Thymus (tissue), 11 donors: ENCODE measurements at regions not wholly inside any gene's neighbourhood (a gene's known extent, or its start where the extent isn't known, plus 50 kb on each side); places are given as distances from the start of the nearest gene placed in this dataset.
A peak's percentile ranks its signal among the peaks of the same experiment; 100 is the strongest.

Source experiments
- DNase-seq, 9 donors: peaks; one replicate each; pipeline ENCODE4 v3.0.0-alpha.2; 2013; ENCODE audit warnings: low spot score in 9 of 9, low read depth in 6 of 9, missing footprints in 1 of 9
- H3K27ac ChIP-seq, 2 donors: one replicate each; pipeline ENCODE4 v1.5.1; 2013; ENCODE audit warnings: control low read depth in 1 of 2, low read depth in 1 of 2, low read length in 1 of 2, mild to moderate bottlenecking in 1 of 2, moderate library complexity in 1 of 2
- H3K27me3 ChIP-seq, 2 donors: one replicate each; pipeline ENCODE4 v1.5.1; 2013; ENCODE audit warnings: low read length in 1 of 2; ENCODE audit not compliant: control insufficient read depth in 2 of 2, insufficient read depth in 1 of 2
- H3K36me3 ChIP-seq, 2 donors: one replicate each; pipeline ENCODE4 v1.5.1; 2013; ENCODE audit warnings: low read length in 1 of 2, mild to moderate bottlenecking in 1 of 2, moderate library complexity in 1 of 2; ENCODE audit not compliant: control insufficient read depth in 2 of 2, insufficient read depth in 2 of 2
- H3K4me1 ChIP-seq, 2 donors: one replicate each; pipeline ENCODE4 v1.5.1; 2013; ENCODE audit warnings: low read length in 2 of 2; ENCODE audit not compliant: control insufficient read depth in 2 of 2, insufficient read depth in 2 of 2
- H3K4me3 ChIP-seq, 2 donors: one replicate each; pipeline ENCODE4 v1.5.1; 2013; ENCODE audit warnings: low read length in 2 of 2, control low read depth in 1 of 2, mild to moderate bottlenecking in 1 of 2
- H3K9me3 ChIP-seq, 2 donors: one replicate each; pipeline ENCODE4 v1.5.1; 2013; ENCODE audit warnings: low read length in 1 of 2, mild to moderate bottlenecking in 1 of 2; ENCODE audit not compliant: control insufficient read depth in 2 of 2, insufficient read depth in 1 of 2
- WGBS: extraction: QIAGEN DNeasy Blood & Tissue Kit; methylation state at CpG from one replicate; pipeline ENCODE4 v1.1.7; 2013; 5-methylcytosine and 5-hydroxymethylcytosine counted together
- donor health status: healthy.

DNA sequence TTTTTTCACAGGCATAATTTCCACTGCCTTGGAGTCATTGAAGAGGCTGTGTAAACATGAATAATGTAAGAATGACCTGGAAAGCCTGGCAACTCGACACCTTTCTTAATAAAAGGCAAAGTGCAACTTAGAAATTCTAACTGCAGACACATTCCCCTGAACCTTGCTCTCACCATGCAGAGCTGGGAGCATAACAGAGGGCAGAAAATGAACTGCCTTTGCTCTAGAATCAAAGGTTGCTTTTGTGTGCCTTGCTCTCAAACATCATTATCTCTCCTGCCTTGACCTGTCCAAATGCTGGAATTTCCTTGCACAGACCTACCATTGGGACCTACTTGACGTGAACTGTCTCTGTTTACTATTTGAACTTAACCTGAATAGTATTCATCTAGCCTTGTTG lies 462.0 kb upstream of the ZNF462 start:
- Histone ChIP-seq H3K36me3 (no peaks in the 10 kb centered on the region), H3K4me3 (no peak overlapping the region), H3K27ac (no peak overlapping the region), H3K9me3 (no peaks in the 10 kb centered on the region), H3K27me3 (no peaks in the 10 kb centered on the region), H3K4me1 (no peaks in the 10 kb centered on the region)
- DNase-seq: no peak
- 87% methylated on average over 2 of the region's 2 CpGs for WGBS

DNA sequence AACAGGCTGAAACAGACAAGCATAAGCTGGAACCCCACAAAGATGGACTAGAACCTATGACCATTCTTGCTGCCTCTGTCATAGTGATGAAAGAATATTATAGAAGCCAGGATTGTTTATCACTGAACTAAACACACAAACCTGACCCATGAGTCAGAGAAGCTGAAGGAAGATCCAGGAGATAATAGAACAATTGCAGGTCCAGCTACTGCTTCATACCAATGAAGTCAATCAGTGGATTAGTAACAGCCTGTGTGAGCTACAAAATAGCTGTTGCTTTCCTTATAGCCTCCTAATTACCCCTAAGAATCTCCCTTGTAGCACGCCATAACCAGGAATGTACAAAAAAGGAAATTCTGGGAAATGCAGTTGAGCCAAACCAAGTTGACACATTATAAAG lies 459.9 kb upstream of the ZNF462 start:
- H3K4me1 ChIP-seq: no peaks in the 10 kb centered on the region
- H3K27me3 ChIP-seq: no peaks in the 10 kb centered on the region
- no peak for DNase-seq
- H3K9me3 ChIP-seq: no peaks in the 10 kb centered on the region
- 97% methylated on average over 1 of the region's 1 CpG for WGBS
- H3K36me3 ChIP-seq: no peaks in the 10 kb centered on the region
- H3K27ac ChIP-seq: no peak overlapping the region
- H3K4me3 ChIP-seq: no peak overlapping the region

DNA sequence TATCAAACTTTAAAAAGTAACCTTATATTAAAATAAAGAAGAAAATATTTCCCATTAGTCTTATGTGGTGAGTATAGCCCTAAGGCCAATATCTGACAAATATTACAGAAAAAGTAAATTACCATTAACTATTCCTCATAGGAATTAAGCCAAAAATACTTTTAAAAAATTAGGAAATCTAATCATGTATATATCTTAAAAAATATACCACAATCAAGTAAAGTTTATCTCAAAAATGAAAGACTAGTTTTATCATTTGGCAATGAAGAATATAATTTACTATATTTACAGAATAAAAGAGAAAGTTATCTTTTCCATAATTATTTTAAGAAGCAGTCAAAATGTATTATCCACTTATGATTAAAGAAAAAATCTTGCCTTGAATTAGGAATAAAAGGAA lies 458.8 kb upstream of the ZNF462 start:
- Histone ChIP-seq H3K9me3 (no peaks in the 10 kb centered on the region), H3K27me3 (no peaks in the 10 kb centered on the region), H3K4me3 (no peak overlapping the region), H3K36me3 (no peaks in the 10 kb centered on the region), H3K27ac (no peak overlapping the region), H3K4me1 (no peaks in the 10 kb centered on the region)
- DNase-seq: no peak

DNA sequence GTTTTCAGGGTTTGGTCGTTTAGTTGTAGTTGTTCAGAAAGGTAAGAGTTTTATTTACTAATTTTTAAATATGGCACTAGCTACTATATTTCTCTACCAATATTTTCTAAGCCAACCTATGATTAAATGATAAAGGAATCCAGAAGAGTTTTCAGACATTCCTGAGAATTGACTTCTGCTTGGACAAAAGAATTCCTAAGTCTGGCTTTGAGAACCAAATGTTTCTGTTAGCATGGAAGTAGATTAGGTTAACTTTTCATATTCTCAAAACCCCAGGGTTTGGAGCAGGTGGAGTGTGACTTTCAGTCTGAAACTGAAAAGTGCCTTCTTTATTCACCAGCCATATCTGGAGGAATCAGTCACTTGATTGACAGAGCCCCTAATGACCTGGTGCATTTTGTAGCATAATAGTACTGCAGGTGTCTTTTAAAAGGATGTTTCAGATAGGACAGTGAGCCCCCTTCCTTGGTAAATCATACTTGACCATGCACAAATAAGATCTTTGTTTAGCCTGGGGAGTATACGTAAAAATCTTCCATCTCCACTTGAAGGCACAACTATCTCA lies 457.0 kb upstream of the ZNF462 start:
- no peak overlapping the region for H3K27ac ChIP-seq
- no peaks in the 10 kb centered on the region for H3K27me3 ChIP-seq
- WGBS: 92% methylated on average over 2 of the region's 2 CpGs
- no peak overlapping the region for H3K4me3 ChIP-seq
- no peak for DNase-seq
- no peaks in the 10 kb centered on the region for H3K36me3 ChIP-seq
- no peaks in the 10 kb centered on the region for H3K9me3 ChIP-seq
- H3K4me1 ChIP-seq: no peaks in the 10 kb centered on the region

DNA sequence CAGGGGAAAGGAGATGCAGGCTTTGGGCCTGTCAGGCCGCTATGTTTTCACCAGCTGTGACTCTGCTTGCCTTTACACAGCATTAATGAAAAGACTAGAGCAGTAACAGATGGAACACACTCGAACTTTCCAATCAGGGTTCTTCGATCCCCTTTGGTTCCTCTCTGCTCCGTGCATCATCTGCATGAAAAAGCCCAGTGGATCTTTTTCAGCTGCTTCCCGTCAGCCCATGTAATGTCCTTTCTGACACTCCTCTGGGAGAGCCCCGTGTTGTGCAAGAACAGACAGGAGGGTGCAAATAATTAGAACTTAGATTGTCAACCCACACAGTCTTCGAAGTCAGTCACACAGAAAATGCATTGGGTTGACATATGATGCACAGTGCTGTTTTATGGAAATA lies 448.9 kb upstream of the ZNF462 start:
- no peak for DNase-seq
- Histone ChIP-seq H3K4me3 (no peak overlapping the region), H3K27ac (no peak overlapping the region), H3K27me3 (no peaks in the 10 kb centered on the region), H3K9me3 (no peaks in the 10 kb centered on the region), H3K36me3 (no peaks in the 10 kb centered on the region), H3K4me1 (no peaks in the 10 kb centered on the region)
- 93% methylated on average over 7 of the region's 7 CpGs for WGBS

DNA sequence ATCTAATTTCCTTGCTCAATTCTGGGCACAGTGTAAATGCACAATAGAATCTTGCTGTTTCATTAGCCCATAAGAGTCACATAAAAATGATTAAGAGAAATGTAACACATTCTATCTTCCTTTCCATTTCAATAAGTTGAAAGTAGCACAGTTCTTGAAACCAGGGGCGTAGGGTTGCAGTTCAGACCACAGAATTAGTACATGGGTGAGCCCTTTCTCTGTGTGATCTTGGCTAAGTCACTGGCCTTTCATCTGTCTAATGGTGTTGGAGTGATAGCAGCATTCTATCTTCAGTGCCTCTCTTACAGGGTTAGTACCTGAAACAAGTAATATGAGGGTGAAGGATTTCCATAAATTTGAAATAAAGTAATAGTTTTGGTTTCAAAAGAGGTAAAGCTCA lies 445.3 kb upstream of the ZNF462 start:
- Histone ChIP-seq H3K9me3 (no peaks in the 10 kb centered on the region), H3K27me3 (no peaks in the 10 kb centered on the region), H3K4me3 (no peak overlapping the region), H3K27ac (no peak overlapping the region), H3K4me1 (peaks cover 0 to 3% of the 10 kb centered on the region in 2 donors), H3K36me3 (no peaks in the 10 kb centered on the region)
- WGBS: 95% methylated on average over 1 of the region's 1 CpG
- no peak for DNase-seq

DNA sequence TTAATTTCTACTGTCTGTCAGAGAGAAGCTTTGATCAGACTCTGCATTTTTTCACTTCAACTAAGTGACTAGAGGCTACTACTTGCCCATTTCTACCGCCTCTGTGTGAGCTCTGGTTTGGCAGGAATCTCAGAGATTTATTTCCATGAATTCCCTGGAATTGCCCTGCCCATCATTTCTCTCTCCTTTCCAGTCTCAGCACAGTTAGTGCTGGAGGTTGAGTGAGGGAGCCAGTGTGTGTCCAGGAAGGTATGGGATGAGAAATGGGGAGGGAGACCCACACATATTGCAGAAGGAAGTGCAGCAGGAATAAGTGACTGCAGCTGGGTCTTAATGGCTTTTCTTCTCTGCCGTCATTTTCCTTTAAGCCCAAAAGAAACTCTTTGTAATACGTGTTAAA lies 443.1 kb upstream of the ZNF462 start:
- H3K27ac ChIP-seq: no peak overlapping the region
- H3K4me3 ChIP-seq: no peak overlapping the region
- DNase-seq: no peak
- H3K27me3 ChIP-seq: no peaks in the 10 kb centered on the region
- no peaks in the 10 kb centered on the region for H3K9me3 ChIP-seq
- 44% methylated on average over 3 of the region's 3 CpGs for WGBS
- H3K4me1 ChIP-seq: peaks cover 0 to 3% of the 10 kb centered on the region in 2 donors
- H3K36me3 ChIP-seq: no peaks in the 10 kb centered on the region

DNA sequence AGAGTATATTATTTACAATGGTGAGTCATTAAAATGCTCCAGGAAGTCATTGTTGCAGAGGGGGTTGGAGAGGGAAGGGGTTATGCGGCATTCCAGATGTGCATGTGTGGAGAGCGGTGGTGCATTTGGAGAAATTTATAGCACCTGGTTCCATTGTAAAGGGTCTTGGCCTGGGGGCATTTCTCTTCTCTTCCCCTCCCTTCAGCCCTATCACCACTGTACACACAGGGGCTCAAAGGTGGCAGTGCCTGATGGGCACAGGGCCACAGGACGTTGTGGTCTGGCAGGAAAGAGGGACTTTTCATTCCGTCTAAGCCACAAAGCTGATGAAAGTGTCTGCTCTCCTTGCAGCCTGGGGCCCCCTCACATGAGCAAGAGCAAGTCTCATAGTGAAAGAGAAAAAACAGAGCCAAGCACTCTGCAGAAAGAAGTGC lies 442.4 kb upstream of the ZNF462 start:
- no peaks in the 10 kb centered on the region for H3K36me3 ChIP-seq
- no peak overlapping the region for H3K4me3 ChIP-seq
- 14% methylated on average over 4 of the region's 4 CpGs for WGBS
- H3K4me1 ChIP-seq: peaks cover 0 to 3% of the 10 kb centered on the region in 2 donors
- H3K9me3 ChIP-seq: no peaks in the 10 kb centered on the region
- H3K27ac ChIP-seq: no peak overlapping the region
- no peaks in the 10 kb centered on the region for H3K27me3 ChIP-seq
- DNase-seq: peak in 1 of 9 donors; percentile 17

DNA sequence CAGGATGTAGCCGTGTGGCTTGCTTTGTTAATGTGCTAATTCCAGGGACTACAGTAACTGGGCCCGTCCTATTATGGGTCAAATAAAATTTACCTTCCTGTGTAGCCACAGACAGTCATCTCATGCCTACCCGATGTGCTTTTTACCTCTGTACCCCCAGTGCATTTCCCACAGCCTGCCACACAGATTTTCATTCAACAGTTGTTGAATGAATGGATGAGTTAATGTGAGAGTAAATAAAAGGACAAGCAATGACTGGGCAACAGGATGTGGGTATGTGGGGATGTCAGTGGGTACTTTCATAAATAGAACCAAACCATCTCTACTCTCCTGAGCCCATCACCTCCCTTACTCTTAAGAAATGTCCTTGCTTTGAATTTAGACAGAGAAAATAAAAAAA lies 441.2 kb upstream of the ZNF462 start:
- H3K27me3 ChIP-seq: no peaks in the 10 kb centered on the region
- H3K4me3 ChIP-seq: no peak overlapping the region
- DNase-seq: no peak
- H3K27ac ChIP-seq: no peak overlapping the region
- H3K36me3 ChIP-seq: no peaks in the 10 kb centered on the region
- H3K9me3 ChIP-seq: no peaks in the 10 kb centered on the region
- H3K4me1 ChIP-seq: peaks cover 0 to 3% of the 10 kb centered on the region in 2 donors
- 65% methylated on average over 3 of the region's 3 CpGs for WGBS

DNA sequence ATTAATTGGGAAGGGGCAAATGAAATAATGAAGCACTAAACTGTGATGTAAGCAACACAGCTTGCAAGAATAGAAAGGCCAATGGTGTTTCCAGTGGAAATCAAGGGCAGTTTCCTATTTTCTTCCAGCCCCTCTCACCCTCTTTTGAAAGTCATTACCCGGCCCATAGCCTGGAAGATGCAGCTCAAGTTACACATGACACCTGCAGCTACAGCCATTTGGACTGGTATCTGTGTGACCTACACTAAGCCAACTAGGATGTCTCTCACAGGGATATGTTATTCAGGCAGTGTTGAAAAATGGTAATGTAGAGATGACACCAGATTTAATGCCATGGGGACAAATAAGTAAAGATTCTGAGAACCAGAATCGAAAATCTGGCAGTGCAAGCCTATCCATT lies 439.4 kb upstream of the ZNF462 start:
- 93% methylated on average over 2 of the region's 2 CpGs for WGBS

More for the DNA sequence above, 439.4 kb upstream of the ZNF462 start:
- Histone ChIP-seq H3K36me3 (no peaks in the 10 kb centered on the region), H3K4me1 (peaks cover 0 to 3% of the 10 kb centered on the region in 2 donors), H3K4me3 (no peak overlapping the region), H3K9me3 (no peaks in the 10 kb centered on the region), H3K27ac (no peak overlapping the region), H3K27me3 (no peaks in the 10 kb centered on the region)
- DNase-seq: no peak
